ENCODE measurements at regions not wholly inside any gene's neighbourhood (a gene's known extent, or its start where the extent isn't known, plus 50 kb on each side); places are given as distances from the start of the nearest gene placed in this dataset.
"Not testable (repeated sequence)": the region's sequence is repeated elsewhere in the genome, so short reads cannot be mapped to it uniquely, and the experiment has no call there.

- DNase-seq (ENCODE audit: low read depth in 2 of 2), result not testable (repeated sequence)
Measured at GRCh38 chr10:109729895-109730294, 193.4 kb downstream of the XPNPEP1 start.

- no peak for DNase-seq (ENCODE audit: low read depth in 2 of 2)
Measured at GRCh38 chr10:109727436-109727835, 195.9 kb downstream of the XPNPEP1 start.

- DNase-seq (ENCODE audit: low read depth in 2 of 2), result no peak
Measured at GRCh38 chr10:109726473-109726872, 196.8 kb downstream of the XPNPEP1 start.

- DNase-seq (ENCODE audit: low read depth in 2 of 2), result no peak
Measured at GRCh38 chr10:109723305-109723704, 200.0 kb downstream of the XPNPEP1 start.

GRCh38 chr10:109721453-109722064 lies 201.8 kb downstream of the XPNPEP1 start:
- no peak for DNase-seq (ENCODE audit: low read depth in 2 of 2)

GRCh38 chr10:109706026-109706560 lies 217.2 kb downstream of the XPNPEP1 start:
- no peak for DNase-seq (ENCODE audit: low read depth in 2 of 2)

- no peak for DNase-seq (ENCODE audit: low read depth in 2 of 2)
Measured at GRCh38 chr10:109701633-109702215, 221.6 kb downstream of the XPNPEP1 start.

- no peak for DNase-seq (ENCODE audit: low read depth in 2 of 2)
Measured at GRCh38 chr10:109698882-109699664, 224.2 kb downstream of the XPNPEP1 start.

GRCh38 chr10:109698086-109698485 lies 225.2 kb downstream of the XPNPEP1 start:
- DNase-seq (ENCODE audit: low read depth in 2 of 2), result no peak

- DNase-seq (ENCODE audit: low read depth in 2 of 2), result no peak
Measured at GRCh38 chr10:109696981-109697775, 226.1 kb downstream of the XPNPEP1 start.

GRCh38 chr10:109696462-109696861 lies 226.8 kb downstream of the XPNPEP1 start:
- no peak for DNase-seq (ENCODE audit: low read depth in 2 of 2)

GRCh38 chr10:109695988-109696387 lies 227.3 kb downstream of the XPNPEP1 start:
- DNase-seq (ENCODE audit: low read depth in 2 of 2), result no peak

- DNase-seq (ENCODE audit: low read depth in 2 of 2), result no peak
Measured at GRCh38 chr10:109689785-109690184, 233.5 kb downstream of the XPNPEP1 start.

GRCh38 chr10:109679478-109679877 lies 243.8 kb downstream of the XPNPEP1 start:
- DNase-seq (ENCODE audit: low read depth in 2 of 2), result no peak

GRCh38 chr10:109678857-109679256 lies 244.5 kb downstream of the XPNPEP1 start:
- no peak for DNase-seq (ENCODE audit: low read depth in 2 of 2)

GRCh38 chr10:109676703-109677102 lies 246.6 kb downstream of the XPNPEP1 start:
- DNase-seq (ENCODE audit: low read depth in 2 of 2), result no peak

GRCh38 chr10:109668703-109669102 lies 254.6 kb downstream of the XPNPEP1 start:
- DNase-seq (ENCODE audit: low read depth in 2 of 2), result no peak

- DNase-seq (ENCODE audit: low read depth in 2 of 2), result no peak
Measured at GRCh38 chr10:109668154-109668665, 255.1 kb downstream of the XPNPEP1 start.

- no peak for DNase-seq (ENCODE audit: low read depth in 2 of 2)
Measured at GRCh38 chr10:109665321-109665720, 258.0 kb downstream of the XPNPEP1 start.

GRCh38 chr10:109664554-109664953 lies 258.8 kb downstream of the XPNPEP1 start:
- no peak for DNase-seq (ENCODE audit: low read depth in 2 of 2)

GRCh38 chr10:109663122-109663521 lies 260.2 kb downstream of the XPNPEP1 start:
- DNase-seq (ENCODE audit: low read depth in 2 of 2), result no peak

GRCh38 chr10:109652612-109653011 lies 270.7 kb downstream of the XPNPEP1 start:
- not testable (repeated sequence) for DNase-seq (ENCODE audit: low read depth in 2 of 2)
